ENCODE measurements at regions not wholly inside any gene's neighbourhood (a gene's known extent, or its start where the extent isn't known, plus 50 kb on each side); places are given as distances from the start of the nearest gene placed in this dataset.

- Mint-ChIP-seq H3K36me3 (no peaks in the 10 kb centered on the region), H3K4me1 (no peaks in the 10 kb centered on the region), H3K27ac (no peak overlapping the region), H3K9me3 (peaks cover 0 to 8% (median 1%) of the 10 kb centered on the region in 5 donors), H3K27me3 (no peaks in the 10 kb centered on the region), H3K4me3 (no peak overlapping the region)
- H3K4me3 ChIP-seq (ENCODE audit: low read length), result no peak overlapping the region
- H3K36me3 ChIP-seq (ENCODE audit: insufficient read depth, low read length), result no peaks in the 10 kb centered on the region
- no peak overlapping the region for H3K27ac ChIP-seq (ENCODE audit: low read depth, low read length)
- H3K9me3 ChIP-seq (ENCODE audit: low read length), result no peaks in the 10 kb centered on the region
- no peaks in the 10 kb centered on the region for H3K4me1 ChIP-seq (ENCODE audit: insufficient read depth, low read length)
- ChIA-PET POLR2A (no interaction called here), CTCF (no interaction called here)
- H3K27me3 ChIP-seq (ENCODE audit: insufficient read depth, low read length, poor library complexity, severe bottlenecking), result no peaks in the 10 kb centered on the region
- no peak for DNase-seq
These were observed 109.7 kb upstream of the KCNJ3 start for GRCh38 chr2:154588838-154589237.

DNA sequence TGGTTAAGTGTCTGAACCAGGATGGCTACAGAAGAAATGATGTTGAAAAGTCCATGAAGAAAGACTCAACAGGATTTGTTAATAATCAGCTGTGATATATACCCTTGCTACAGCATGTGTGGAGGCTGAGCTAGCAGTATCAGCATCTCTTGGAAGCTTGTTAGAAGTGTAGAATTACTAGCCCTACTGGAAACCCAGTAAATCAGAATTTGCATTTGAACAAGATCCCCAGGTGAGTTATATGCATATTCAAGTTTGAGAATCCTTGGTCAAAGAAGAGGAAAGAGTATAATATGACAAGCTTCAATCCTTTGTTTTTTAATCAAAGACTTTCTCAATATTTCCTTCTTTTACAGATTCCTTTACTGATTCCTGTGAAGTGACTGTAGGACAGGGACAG is 109.0 kb upstream of the KCNJ3 start:
- no peaks in the 10 kb centered on the region for H3K4me1 ChIP-seq (ENCODE audit: insufficient read depth, low read length)
- ChIA-PET POLR2A (no interaction called here), CTCF (no interaction called here)
- DNase-seq, result no peak
- Mint-ChIP-seq H3K27me3 (no peaks in the 10 kb centered on the region), H3K9me3 (peaks cover 0 to 8% (median 1%) of the 10 kb centered on the region in 5 donors), H3K4me3 (no peak overlapping the region), H3K27ac (no peak overlapping the region), H3K4me1 (no peaks in the 10 kb centered on the region), H3K36me3 (no peaks in the 10 kb centered on the region)
- H3K9me3 ChIP-seq (ENCODE audit: low read length), result no peaks in the 10 kb centered on the region
- H3K4me3 ChIP-seq (ENCODE audit: low read length), result no peak overlapping the region
- no peaks in the 10 kb centered on the region for H3K36me3 ChIP-seq (ENCODE audit: insufficient read depth, low read length)
- H3K27me3 ChIP-seq (ENCODE audit: insufficient read depth, low read length, poor library complexity, severe bottlenecking), result no peaks in the 10 kb centered on the region
- H3K27ac ChIP-seq (ENCODE audit: low read depth, low read length), result no peak overlapping the region

- no peaks in the 10 kb centered on the region for H3K27me3 Mint-ChIP-seq
- POLR2A ChIA-PET, result no interaction called here
- H3K27ac Mint-ChIP-seq, result no peak overlapping the region
- H3K9me3 ChIP-seq (ENCODE audit: low read length), result no peaks in the 10 kb centered on the region
- H3K4me1 Mint-ChIP-seq, result no peaks in the 10 kb centered on the region
- H3K27me3 ChIP-seq (ENCODE audit: insufficient read depth, low read length, poor library complexity, severe bottlenecking), result no peaks in the 10 kb centered on the region
- H3K4me3 ChIP-seq (ENCODE audit: low read length), result no peak overlapping the region
- no peaks in the 10 kb centered on the region for H3K36me3 ChIP-seq (ENCODE audit: insufficient read depth, low read length)
- CTCF ChIA-PET, result no interaction called here
- DNase-seq, result no peak
- H3K27ac ChIP-seq (ENCODE audit: low read depth, low read length), result no peak overlapping the region
- no peaks in the 10 kb centered on the region for H3K36me3 Mint-ChIP-seq
- no peak overlapping the region for H3K4me3 Mint-ChIP-seq
- H3K9me3 Mint-ChIP-seq, result peaks cover under 1 to 9% (median 1%) of the 10 kb centered on the region in 5 donors
- no peaks in the 10 kb centered on the region for H3K4me1 ChIP-seq (ENCODE audit: insufficient read depth, low read length)
These were observed 107.1 kb upstream of the KCNJ3 start for GRCh38 chr2:154591294-154591820.

DNA sequence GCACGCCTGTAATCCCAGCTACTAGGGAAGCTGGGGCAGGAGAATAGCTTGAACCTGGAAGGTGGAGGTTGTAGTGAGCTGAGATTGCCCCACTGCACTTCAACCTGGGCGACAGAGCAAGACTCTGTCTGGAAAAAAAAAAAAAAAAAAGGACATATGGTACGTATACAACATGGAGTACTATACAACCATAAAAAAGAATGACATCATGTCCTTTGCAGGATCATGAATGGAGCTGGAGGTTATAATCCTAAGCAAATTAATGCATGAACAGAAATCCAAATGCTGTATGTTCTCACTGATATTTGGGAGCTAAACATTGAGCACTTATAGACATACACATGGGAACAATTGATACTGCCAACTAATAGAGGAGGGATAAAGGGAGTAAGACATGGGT is 99.3 kb upstream of the KCNJ3 start:
- H3K9me3 ChIP-seq (ENCODE audit: low read length), result no peaks in the 10 kb centered on the region
- H3K36me3 ChIP-seq (ENCODE audit: insufficient read depth, low read length), result no peaks in the 10 kb centered on the region
- no peaks in the 10 kb centered on the region for H3K4me1 Mint-ChIP-seq
- no peaks in the 10 kb centered on the region for H3K27me3 Mint-ChIP-seq
- no peaks in the 10 kb centered on the region for H3K4me1 ChIP-seq (ENCODE audit: insufficient read depth, low read length)
- H3K9me3 Mint-ChIP-seq, result peaks cover 0 to 4% (median 4%) of the 10 kb centered on the region in 5 donors
- ChIA-PET CTCF (no interaction called here), POLR2A (no interaction called here)
- no peak overlapping the region for H3K27ac Mint-ChIP-seq
- H3K27ac ChIP-seq (ENCODE audit: low read depth, low read length), result no peak overlapping the region
- H3K4me3 Mint-ChIP-seq, result no peak overlapping the region
- H3K27me3 ChIP-seq (ENCODE audit: insufficient read depth, low read length, poor library complexity, severe bottlenecking), result no peaks in the 10 kb centered on the region
- H3K4me3 ChIP-seq (ENCODE audit: low read length), result no peak overlapping the region
- H3K36me3 Mint-ChIP-seq, result no peaks in the 10 kb centered on the region
- DNase-seq, result no peak

GRCh38 chr2:154600927-154601494 is 97.5 kb upstream of the KCNJ3 start:
- Mint-ChIP-seq H3K36me3 (no peaks in the 10 kb centered on the region), H3K9me3 (peaks cover 0 to 7% (median 3%) of the 10 kb centered on the region in 5 donors), H3K27ac (no peak overlapping the region), H3K27me3 (no peaks in the 10 kb centered on the region), H3K4me3 (no peak overlapping the region), H3K4me1 (no peaks in the 10 kb centered on the region)
- ChIA-PET CTCF (no interaction called here), POLR2A (no interaction called here)
- no peaks in the 10 kb centered on the region for H3K27me3 ChIP-seq (ENCODE audit: insufficient read depth, low read length, poor library complexity, severe bottlenecking)
- H3K36me3 ChIP-seq (ENCODE audit: insufficient read depth, low read length), result no peaks in the 10 kb centered on the region
- DNase-seq, result no peak
- no peak overlapping the region for H3K4me3 ChIP-seq (ENCODE audit: low read length)
- H3K4me1 ChIP-seq (ENCODE audit: insufficient read depth, low read length), result no peaks in the 10 kb centered on the region
- H3K9me3 ChIP-seq (ENCODE audit: low read length), result no peaks in the 10 kb centered on the region
- no peak overlapping the region for H3K27ac ChIP-seq (ENCODE audit: low read depth, low read length)

GRCh38 chr2:154603682-154604081 is 94.8 kb upstream of the KCNJ3 start:
- H3K9me3 Mint-ChIP-seq, result peaks cover 0 to 4% (median 3%) of the 10 kb centered on the region in 5 donors
- H3K27ac Mint-ChIP-seq, result no peak overlapping the region
- no peaks in the 10 kb centered on the region for H3K36me3 ChIP-seq (ENCODE audit: insufficient read depth, low read length)
- no peaks in the 10 kb centered on the region for H3K9me3 ChIP-seq (ENCODE audit: low read length)
- no peaks in the 10 kb centered on the region for H3K36me3 Mint-ChIP-seq
- no peak overlapping the region for H3K27ac ChIP-seq (ENCODE audit: low read depth, low read length)
- no peak for DNase-seq
- no peaks in the 10 kb centered on the region for H3K4me1 Mint-ChIP-seq
- H3K4me3 ChIP-seq (ENCODE audit: low read length), result no peak overlapping the region
- POLR2A ChIA-PET, result no interaction called here
- no peaks in the 10 kb centered on the region for H3K4me1 ChIP-seq (ENCODE audit: insufficient read depth, low read length)
- H3K27me3 ChIP-seq (ENCODE audit: insufficient read depth, low read length, poor library complexity, severe bottlenecking), result no peaks in the 10 kb centered on the region
- CTCF ChIA-PET, result no interaction called here
- H3K4me3 Mint-ChIP-seq, result no peak overlapping the region
- H3K27me3 Mint-ChIP-seq, result no peaks in the 10 kb centered on the region

- Mint-ChIP-seq H3K4me3 (no peak overlapping the region), H3K36me3 (no peaks in the 10 kb centered on the region), H3K27me3 (no peaks in the 10 kb centered on the region), H3K9me3 (peaks cover 0 to 9% (median 0%) of the 10 kb centered on the region in 5 donors), H3K27ac (no peak overlapping the region), H3K4me1 (no peaks in the 10 kb centered on the region)
- Histone ChIP-seq H3K4me3 (ENCODE audit: low read length) (no peak overlapping the region), H3K9me3 (ENCODE audit: low read length) (no peaks in the 10 kb centered on the region), H3K27ac (ENCODE audit: low read depth, low read length) (no peak overlapping the region), H3K27me3 (ENCODE audit: insufficient read depth, low read length, poor library complexity, severe bottlenecking) (no peaks in the 10 kb centered on the region), H3K4me1 (ENCODE audit: insufficient read depth, low read length) (no peaks in the 10 kb centered on the region), H3K36me3 (ENCODE audit: insufficient read depth, low read length) (no peaks in the 10 kb centered on the region)
- CTCF ChIA-PET, result no interaction called here
- POLR2A ChIA-PET, result no interaction called here
- DNase-seq, result no peak
These were observed 90.1 kb upstream of the KCNJ3 start for GRCh38 chr2:154608438-154608837.

DNA sequence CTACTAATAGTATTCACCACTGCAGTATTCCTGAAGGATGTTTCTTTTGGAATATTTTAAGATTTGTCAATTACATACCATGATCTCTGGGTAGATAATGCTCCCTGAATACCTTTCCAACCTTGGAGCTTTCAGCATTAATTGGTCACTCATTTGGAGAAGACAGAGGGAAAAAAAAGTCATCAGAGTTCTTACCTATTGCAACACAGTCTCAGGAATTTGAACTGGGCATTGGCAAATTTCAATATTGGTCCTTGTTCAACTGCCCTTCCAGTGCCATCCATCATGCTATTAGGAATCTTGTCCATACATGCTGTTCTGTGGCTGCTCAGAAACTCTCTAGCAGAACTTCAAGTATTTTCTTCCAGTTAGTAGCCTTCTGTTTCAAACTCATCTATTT is 83.6 kb upstream of the KCNJ3 start:
- no peak overlapping the region for H3K4me3 Mint-ChIP-seq
- no peak for DNase-seq
- Histone ChIP-seq H3K27ac (ENCODE audit: low read depth, low read length) (no peak overlapping the region), H3K27me3 (ENCODE audit: insufficient read depth, low read length, poor library complexity, severe bottlenecking) (no peaks in the 10 kb centered on the region), H3K36me3 (ENCODE audit: insufficient read depth, low read length) (no peaks in the 10 kb centered on the region), H3K4me3 (ENCODE audit: low read length) (no peak overlapping the region), H3K4me1 (ENCODE audit: insufficient read depth, low read length) (no peaks in the 10 kb centered on the region), H3K9me3 (ENCODE audit: low read length) (no peaks in the 10 kb centered on the region)
- H3K27me3 Mint-ChIP-seq, result no peaks in the 10 kb centered on the region
- no peaks in the 10 kb centered on the region for H3K4me1 Mint-ChIP-seq
- CTCF ChIA-PET, result no interaction called here
- no peak overlapping the region for H3K27ac Mint-ChIP-seq
- no peaks in the 10 kb centered on the region for H3K36me3 Mint-ChIP-seq
- POLR2A ChIA-PET, result no interaction called here
- peaks cover 0 to 24% (median 3%) of the 10 kb centered on the region in 5 donors for H3K9me3 Mint-ChIP-seq

DNA sequence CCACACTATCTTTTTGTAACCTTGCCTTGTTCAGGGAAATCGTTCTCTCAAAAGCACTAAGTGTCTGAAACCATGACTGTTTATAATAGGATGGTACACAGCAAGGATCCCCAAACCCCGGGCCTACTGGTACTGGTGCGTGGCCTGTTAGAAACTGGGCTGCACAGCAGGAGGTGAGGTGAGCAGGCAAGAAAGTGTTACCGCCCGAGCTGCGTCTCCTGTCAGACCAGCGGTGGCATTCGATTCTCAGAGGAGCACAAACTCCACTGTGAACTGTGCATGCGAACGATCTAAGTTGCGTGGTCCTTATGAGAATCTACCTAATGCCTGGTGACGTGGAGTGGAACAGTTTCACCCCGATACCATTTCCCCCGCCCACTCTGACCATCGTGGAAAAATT is 81.8 kb upstream of the KCNJ3 start:
- CTCF ChIA-PET, result no interaction called here
- Histone ChIP-seq H3K4me1 (ENCODE audit: insufficient read depth, low read length) (no peaks in the 10 kb centered on the region), H3K9me3 (ENCODE audit: low read length) (no peaks in the 10 kb centered on the region), H3K27me3 (ENCODE audit: insufficient read depth, low read length, poor library complexity, severe bottlenecking) (no peaks in the 10 kb centered on the region), H3K27ac (ENCODE audit: low read depth, low read length) (no peak overlapping the region), H3K4me3 (ENCODE audit: low read length) (no peak overlapping the region), H3K36me3 (ENCODE audit: insufficient read depth, low read length) (no peaks in the 10 kb centered on the region)
- no peak for DNase-seq
- no peak overlapping the region for H3K27ac Mint-ChIP-seq
- no peaks in the 10 kb centered on the region for H3K4me1 Mint-ChIP-seq
- no peaks in the 10 kb centered on the region for H3K36me3 Mint-ChIP-seq
- POLR2A ChIA-PET, result no interaction called here
- H3K9me3 Mint-ChIP-seq, result peaks cover 0 to 27% (median 3%) of the 10 kb centered on the region in 5 donors
- H3K27me3 Mint-ChIP-seq, result no peaks in the 10 kb centered on the region
- H3K4me3 Mint-ChIP-seq, result no peak overlapping the region

Data from CD8-positive, alpha-beta memory T cell (primary cell).